ENCODE measurements at regions not wholly inside any gene's neighbourhood (a gene's known extent, or its start where the extent isn't known, plus 50 kb on each side); places are given as distances from the start of the nearest gene placed in this dataset.

DNA sequence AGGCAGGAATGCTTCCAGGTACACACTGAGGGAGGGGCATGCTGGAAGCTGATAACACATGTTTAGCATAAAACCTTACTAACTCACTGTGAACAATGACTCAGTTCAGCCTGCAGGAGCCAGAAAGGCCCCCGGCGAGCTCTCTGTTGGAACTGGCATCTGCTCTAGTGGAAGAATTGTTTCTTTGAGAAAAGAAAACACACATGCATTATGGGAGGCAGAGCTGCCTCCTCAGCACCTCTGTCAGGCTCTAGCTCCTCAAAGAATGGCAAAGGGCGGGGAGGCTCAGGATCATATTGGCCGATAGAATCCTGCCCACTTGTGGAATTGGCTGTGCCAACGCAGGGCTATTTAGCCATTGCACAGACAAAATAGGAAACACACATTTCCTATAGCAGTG, 338.3 kb downstream of the CXCL12 start:
- no peak for DNase-seq
- Histone ChIP-seq H3K4me3 (no peak overlapping the region), H3K36me3 (no peaks in the 10 kb centered on the region), H3K4me1 (no peaks in the 10 kb centered on the region), H3K9me3 (no peaks in the 10 kb centered on the region), H3K27ac (no peak overlapping the region), H3K27me3 (no peaks in the 10 kb centered on the region), H3K9ac (ENCODE audit: low read depth in 2 of 2, low read length in 2 of 2) (no peak overlapping the region)
- TF ChIP-seq, protein P1, sequence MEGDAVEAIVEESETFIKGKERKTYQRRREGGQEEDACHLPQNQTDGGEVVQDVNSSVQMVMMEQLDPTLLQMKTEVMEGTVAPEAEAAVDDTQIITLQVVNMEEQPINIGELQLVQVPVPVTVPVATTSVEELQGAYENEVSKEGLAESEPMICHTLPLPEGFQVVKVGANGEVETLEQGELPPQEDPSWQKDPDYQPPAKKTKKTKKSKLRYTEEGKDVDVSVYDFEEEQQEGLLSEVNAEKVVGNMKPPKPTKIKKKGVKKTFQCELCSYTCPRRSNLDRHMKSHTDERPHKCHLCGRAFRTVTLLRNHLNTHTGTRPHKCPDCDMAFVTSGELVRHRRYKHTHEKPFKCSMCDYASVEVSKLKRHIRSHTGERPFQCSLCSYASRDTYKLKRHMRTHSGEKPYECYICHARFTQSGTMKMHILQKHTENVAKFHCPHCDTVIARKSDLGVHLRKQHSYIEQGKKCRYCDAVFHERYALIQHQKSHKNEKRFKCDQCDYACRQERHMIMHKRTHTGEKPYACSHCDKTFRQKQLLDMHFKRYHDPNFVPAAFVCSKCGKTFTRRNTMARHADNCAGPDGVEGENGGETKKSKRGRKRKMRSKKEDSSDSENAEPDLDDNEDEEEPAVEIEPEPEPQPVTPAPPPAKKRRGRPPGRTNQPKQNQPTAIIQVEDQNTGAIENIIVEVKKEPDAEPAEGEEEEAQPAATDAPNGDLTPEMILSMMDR (IDR thresholded peaks at IDR 0.05) = no peak
- intact Hi-C loops (cut with DNase I) = no loop called here

DNA sequence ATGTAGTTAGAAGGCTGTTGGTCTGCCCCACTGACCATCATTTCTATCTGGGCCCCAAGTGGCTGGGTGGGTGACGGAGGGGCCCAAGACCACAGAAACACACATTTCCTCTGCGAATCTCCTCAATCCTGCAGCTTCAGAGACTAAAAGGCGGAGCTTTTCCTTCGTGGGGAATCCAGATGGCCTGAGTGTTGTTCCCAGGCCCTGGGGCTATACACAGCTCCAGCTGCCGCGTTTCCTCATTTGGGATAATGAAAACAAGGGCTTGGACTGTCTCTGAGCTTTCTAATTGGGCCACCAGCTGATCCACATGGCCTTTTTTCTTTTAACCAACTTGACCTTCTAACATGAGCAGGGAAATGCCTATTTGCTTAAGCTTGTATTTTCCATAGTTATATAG, 339.9 kb downstream of the CXCL12 start:
- no peak overlapping the region for H3K27ac ChIP-seq
- DNase-seq = no peak

DNA sequence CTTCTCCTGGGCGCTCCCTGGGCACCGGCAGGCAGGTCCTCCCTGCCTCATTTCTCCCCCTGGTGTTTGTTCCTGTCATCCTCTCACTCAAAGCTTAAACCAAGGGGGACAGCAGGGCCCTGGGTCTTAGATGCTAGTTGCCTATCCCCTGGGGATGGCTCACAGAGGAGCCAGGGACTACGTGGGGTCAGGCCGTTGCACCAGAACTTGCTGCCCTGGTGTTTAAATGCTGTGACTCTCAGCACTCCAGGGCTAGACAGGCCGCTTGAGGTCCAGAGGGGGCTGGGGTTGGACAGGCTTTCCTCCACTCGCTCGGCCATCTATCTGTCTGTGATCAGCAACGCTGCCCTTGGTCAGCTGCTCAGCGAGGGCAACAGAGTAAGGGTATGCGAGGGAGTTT, 340.3 kb downstream of the CXCL12 start:
- intact Hi-C loops (cut with DNase I) = no loop called here
- H3K27ac ChIP-seq = no peak overlapping the region
- TF ChIP-seq, protein P1 (IDR thresholded peaks at IDR 0.05) = no peak

More for the DNA sequence above, 339.9 kb downstream of the CXCL12 start:
- TF ChIP-seq, protein P1 (IDR thresholded peaks at IDR 0.05) = no peak
- H3K4me3 ChIP-seq = no peak overlapping the region
- no peaks in the 10 kb centered on the region for H3K9me3 ChIP-seq
- intact Hi-C loops (cut with DNase I) = no loop called here
- H3K27me3 ChIP-seq = no peaks in the 10 kb centered on the region
- H3K36me3 ChIP-seq = no peaks in the 10 kb centered on the region
- H3K9ac ChIP-seq (ENCODE audit: low read depth in 2 of 2, low read length in 2 of 2) = no peak overlapping the region
- no peaks in the 10 kb centered on the region for H3K4me1 ChIP-seq

DNA sequence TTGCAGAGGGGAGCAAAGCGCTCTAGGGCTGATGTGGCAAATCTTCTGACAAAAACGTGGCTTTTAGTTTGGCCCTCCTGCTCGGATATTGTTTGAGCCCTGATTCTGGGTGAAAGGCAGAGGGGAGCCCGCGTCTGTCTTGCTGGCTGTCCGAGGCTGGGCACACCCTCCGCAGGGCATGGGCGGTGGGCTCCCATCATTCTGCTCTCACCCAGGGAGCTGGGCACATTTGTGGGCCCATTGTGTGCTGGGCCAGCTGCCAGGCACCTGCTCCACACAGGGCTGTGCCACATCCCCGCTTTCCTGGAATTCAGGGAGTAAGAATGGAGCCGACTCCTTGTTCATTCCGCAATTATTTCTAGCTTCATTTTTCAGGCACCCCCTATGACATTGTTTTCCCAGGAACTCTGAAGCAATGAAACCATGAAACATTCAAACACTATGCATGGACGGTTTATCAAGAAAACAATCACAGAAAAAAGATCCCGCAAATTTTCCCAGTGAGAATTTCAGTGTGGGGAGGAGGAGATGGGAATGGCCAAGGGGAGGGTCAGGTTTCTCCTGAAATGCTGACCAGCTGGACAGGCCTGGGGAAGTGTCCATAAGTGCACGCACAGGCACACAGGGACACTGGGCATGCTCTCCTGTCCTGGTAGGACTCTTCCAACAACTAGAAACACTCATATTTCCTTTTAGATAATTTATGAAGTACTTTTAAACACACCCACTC, 341.1 kb downstream of the CXCL12 start:
- intact Hi-C loops (cut with DNase I) = no loop called here
- no peaks in the 10 kb centered on the region for H3K9me3 ChIP-seq
- no peaks in the 10 kb centered on the region for H3K27me3 ChIP-seq
- no peaks in the 10 kb centered on the region for H3K4me1 ChIP-seq
- H3K9ac ChIP-seq (ENCODE audit: low read depth in 2 of 2, low read length in 2 of 2) = no peak overlapping the region
- no peak overlapping the region for H3K4me3 ChIP-seq
- H3K27ac ChIP-seq = no peak overlapping the region
- DNase-seq = no peak
- TF ChIP-seq, protein P1 (IDR thresholded peaks at IDR 0.05) = no peak
- H3K36me3 ChIP-seq = no peaks in the 10 kb centered on the region

More for the DNA sequence above, 340.3 kb downstream of the CXCL12 start:
- DNase-seq = no peak
- no peaks in the 10 kb centered on the region for H3K9me3 ChIP-seq
- no peak overlapping the region for H3K4me3 ChIP-seq
- H3K36me3 ChIP-seq = no peaks in the 10 kb centered on the region
- no peaks in the 10 kb centered on the region for H3K27me3 ChIP-seq
- H3K9ac ChIP-seq (ENCODE audit: low read depth in 2 of 2, low read length in 2 of 2) = peak overlapping the region in 1 of 2 donors; percentile 48
- no peaks in the 10 kb centered on the region for H3K4me1 ChIP-seq

- Histone ChIP-seq H3K9ac (ENCODE audit: low read depth in 2 of 2, low read length in 2 of 2) (no peak overlapping the region), H3K4me1 (no peaks in the 10 kb centered on the region), H3K27ac (no peak overlapping the region), H3K36me3 (no peaks in the 10 kb centered on the region), H3K9me3 (no peaks in the 10 kb centered on the region), H3K4me3 (no peak overlapping the region), H3K27me3 (no peaks in the 10 kb centered on the region)
- DNase-seq = peak; percentile 7
- TF ChIP-seq, protein P1 (IDR thresholded peaks at IDR 0.05) = no peak
- intact Hi-C loops (cut with DNase I) = no loop called here
Measured at GRCh38 chr10:44042926-44043602, 341.8 kb downstream of the CXCL12 start.
